Pancreas (tissue), 10 donors: ENCODE measurements at regions not wholly inside any gene's neighbourhood (a gene's known extent, or its start where the extent isn't known, plus 50 kb on each side); places are given as distances from the start of the nearest gene placed in this dataset.

Experiments used
- ATAC-seq, 4 donors: fragments of 200-7000 bp; cut with Tn5 transposase; one replicate each; pipeline versions ENCODE4 v1.8.0 to v1.9.1; 2020; ENCODE audit warnings: mild to moderate bottlenecking in 4 of 4, moderate library complexity in 4 of 4
- DNase-seq, 6 donors: peaks; one replicate each; pipeline ENCODE4 v3.0.0-alpha.2; 2020
- FAIRE-seq: peaks from 2 replicates; lab custom pipeline; 2012; peaks lifted over from hg19 to GRCh38; lab: Jason Lieb, UNC
- H3K27ac ChIP-seq, 4 donors: fragments of 200-600 bp; sonication (generic); 1 replicate in 3 of 4; 2 replicates in 1 of 4; pipeline versions ENCODE4 v1.5.0 to v1.8.0; 2020
- H3K27me3 ChIP-seq, 4 donors: fragments of 200-600 bp; one replicate each; pipeline ENCODE4 v1.8.0; 2021
- H3K36me3 ChIP-seq, 3 donors: fragments of 200-600 bp; sonication (generic) in 1 of 3; one replicate each; pipeline versions ENCODE4 v1.5.0 to v1.8.0; 2020 to 2021
- H3K4me1 ChIP-seq, 3 donors: fragments of 200-600 bp; one replicate each; pipeline ENCODE4 v1.8.0; 2021
- H3K4me3 ChIP-seq, 4 donors: fragments of 200-600 bp; sonication (generic) in 2 of 4; one replicate each; pipeline versions ENCODE4 v1.5.0 to v1.8.0; 2020 to 2021
- H3K9me3 ChIP-seq, 4 donors: fragments of 200-600 bp; one replicate each; pipeline ENCODE4 v1.8.0; 2021
- CTCF ChIP-seq, 4 donors: fragments of 200-600 bp; sonication (generic) in 3 of 4; IDR thresholded peaks; one replicate each; pipeline versions ENCODE4 v1.5.0 to v1.8.0; 2021; ENCODE audit warnings: antibody characterized with exemption in 4 of 4
- WGBS, 2 donors: extraction: QIAGEN DNeasy Blood & Tissue Kit; methylation state at CpG; one replicate each; pipeline ENCODE4 v1.1.7; 2013; 5-methylcytosine and 5-hydroxymethylcytosine counted together
- intact Hi-C, 3 donors: fragments of 100-400 bp; cut with DNase I; formaldehyde crosslinking; loops; one replicate each; pipeline versions ENCODE4 v1.11.1 to v1.14.2; 2022
- donor health status: healthy with polysubstance abuse.
- donor health status: DM: no; HTN: no; CAD: no; lungs with moderate emphysema.
- donor health status: DM: no; HTN: no; CAD: no.
- donor health status: control.
- donor health status: control.
- donor health status: Bipolar disorder and iron deficiency.
- donor health status: DM: yes; HTN: yes; CAD: no.
- donor health status: DM: no; HTN: no; CAD: no.
- donor health status: DM: no; HTN: no; CAD: no.
- donor health status: DM: yes; HTN: yes; CAD: no.

- Histone ChIP-seq H3K27me3 (no peaks in the 10 kb centered on the region), H3K4me1 (no peaks in the 10 kb centered on the region), H3K27ac (no peak overlapping the region), H3K4me3 (no peak overlapping the region), H3K9me3 (no peaks in the 10 kb centered on the region), H3K36me3 (no peaks in the 10 kb centered on the region)
- ATAC-seq (no peak), DNase-seq (no peak), FAIRE-seq (no peak)
- TF ChIP-seq CTCF (IDR thresholded peaks at IDR 0.05) = no peak
- intact Hi-C loops = no loop called here
- WGBS, 2 donors = 54 to 55% methylated on average over 3 of the region's 3 CpGs
Observed at GRCh38 chr5:84573017-84573712, 188.5 kb upstream of the EDIL3 start.

GRCh38 chr5:84569307-84569706, 184.6 kb upstream of the EDIL3 start:
- no peaks in the 10 kb centered on the region for H3K36me3 ChIP-seq
- 78 to 86% methylated on average over 1 of the region's 1 CpG for WGBS, 2 donors
- no peak for FAIRE-seq
- TF ChIP-seq CTCF (IDR thresholded peaks at IDR 0.05) = no peak
- H3K27me3 ChIP-seq = no peaks in the 10 kb centered on the region
- intact Hi-C loops = no loop called here
- no peak for DNase-seq
- no peak overlapping the region for H3K27ac ChIP-seq
- H3K9me3 ChIP-seq = no peaks in the 10 kb centered on the region
- H3K4me3 ChIP-seq = no peak overlapping the region
- ATAC-seq = no peak
- no peaks in the 10 kb centered on the region for H3K4me1 ChIP-seq

- Histone ChIP-seq H3K4me3 (no peak overlapping the region), H3K27ac (no peak overlapping the region), H3K27me3 (no peaks in the 10 kb centered on the region), H3K4me1 (no peaks in the 10 kb centered on the region), H3K9me3 (no peaks in the 10 kb centered on the region), H3K36me3 (no peaks in the 10 kb centered on the region)
- no peak for ATAC-seq
- DNase-seq = no peak
- intact Hi-C loops = no loop called here
- no peak for FAIRE-seq
- WGBS, 2 donors = 42 to 66% methylated on average over 1 of the region's 1 CpG
- no peak for TF ChIP-seq CTCF (IDR thresholded peaks at IDR 0.05)
Observed at GRCh38 chr5:84568171-84568570, 183.5 kb upstream of the EDIL3 start.

- H3K27me3 ChIP-seq = no peaks in the 10 kb centered on the region
- intact Hi-C loops = no loop called here
- FAIRE-seq (no peak), ATAC-seq (no peak), DNase-seq (no peak)
- no peaks in the 10 kb centered on the region for H3K9me3 ChIP-seq
- H3K4me1 ChIP-seq = no peaks in the 10 kb centered on the region
- 40 to 46% methylated on average over 1 of the region's 1 CpG for WGBS, 2 donors
- H3K27ac ChIP-seq = no peak overlapping the region
- H3K36me3 ChIP-seq = no peaks in the 10 kb centered on the region
- no peak overlapping the region for H3K4me3 ChIP-seq
- TF ChIP-seq CTCF (IDR thresholded peaks at IDR 0.05) = no peak
Observed at GRCh38 chr5:84565866-84566265, 181.2 kb upstream of the EDIL3 start.

- H3K27me3 ChIP-seq = no peaks in the 10 kb centered on the region
- no peak overlapping the region for H3K4me3 ChIP-seq
- intact Hi-C loops = no loop called here
- no peaks in the 10 kb centered on the region for H3K36me3 ChIP-seq
- H3K9me3 ChIP-seq = no peaks in the 10 kb centered on the region
- TF ChIP-seq CTCF (IDR thresholded peaks at IDR 0.05) = no peak
- ATAC-seq = no peak
- no peaks in the 10 kb centered on the region for H3K4me1 ChIP-seq
- no peak for FAIRE-seq
- WGBS, 2 donors = 32 to 42% methylated on average over 3 of the region's 3 CpGs
- DNase-seq = no peak
- H3K27ac ChIP-seq = no peak overlapping the region
Observed at GRCh38 chr5:84564321-84565075, 179.8 kb upstream of the EDIL3 start.
